GM12874 (cell line): ENCODE measurements at regions not wholly inside any gene's neighbourhood (a gene's known extent, or its start where the extent isn't known, plus 50 kb on each side); places are given as distances from the start of the nearest gene placed in this dataset.

Experiments used
- CTCF ChIP-seq: IDR thresholded peaks from 2 replicates; pipeline ENCODE4 v1.5.1; 2011; ENCODE audit warnings: low read depth, mild to moderate bottlenecking, control low read depth, low read length, moderate library complexity; ENCODE audit not compliant: insufficient read depth

GRCh38 chr1:29962336-29962735 lies 726.0 kb downstream of the PTPRU start:
- TF ChIP-seq CTCF, result no peak

- no peak for TF ChIP-seq CTCF
Observed at GRCh38 chr1:29961293-29962059, 725.2 kb downstream of the PTPRU start.

GRCh38 chr1:29960876-29961275 lies 724.6 kb downstream of the PTPRU start:
- no peak for TF ChIP-seq CTCF

- TF ChIP-seq CTCF, result no peak
Observed at GRCh38 chr1:29960156-29960755, 723.9 kb downstream of the PTPRU start.

GRCh38 chr1:29959356-29959755 lies 723.0 kb downstream of the PTPRU start:
- TF ChIP-seq CTCF, result no peak

GRCh38 chr1:29958271-29958670 lies 721.9 kb downstream of the PTPRU start:
- TF ChIP-seq CTCF, result no peak

GRCh38 chr1:29956349-29957030 lies 720.2 kb downstream of the PTPRU start:
- no peak for TF ChIP-seq CTCF
